ENCODE measurements at regions not wholly inside any gene's neighbourhood (a gene's known extent, or its start where the extent isn't known, plus 50 kb on each side); places are given as distances from the start of the nearest gene placed in this dataset.

GRCh38 chr17:12512694-12513355 is 152.9 kb upstream of the MYOCD start:
- H3K27me3 ChIP-seq (ENCODE audit: control insufficient read depth, insufficient read depth, low read length) = no peaks in the 10 kb centered on the region
- no peaks in the 10 kb centered on the region for H3K4me1 ChIP-seq (ENCODE audit: control insufficient read depth, insufficient read depth, low read length)

GRCh38 chr17:12514596-12514995 is 151.1 kb upstream of the MYOCD start:
- DNase-seq (ENCODE audit: low read depth, low spot score) = no peak
- Histone ChIP-seq H3K27me3 (ENCODE audit: control insufficient read depth, insufficient read depth, low read length) (no peaks in the 10 kb centered on the region), H3K4me3 (ENCODE audit: low read depth in 2 of 2, low read length in 2 of 2) (no peak overlapping the region), H3K27ac (ENCODE audit: low read length) (no peak overlapping the region), H3K4me1 (ENCODE audit: control insufficient read depth, insufficient read depth, low read length) (no peaks in the 10 kb centered on the region), H3K9me3 (ENCODE audit: control insufficient read depth, insufficient read depth, low read depth, low read length) (no peaks in the 10 kb centered on the region), H3K36me3 (ENCODE audit: control insufficient read depth, insufficient read depth, low read length) (no peaks in the 10 kb centered on the region)
- BruUV-seq (replicated peaks) = no TSS peak
- ATAC-seq = no peak
- TF ChIP-seq SIN3A (IDR thresholded peaks at IDR 0.05; ENCODE audit: borderline replicate concordance, insufficient read depth, low read depth, low read length) (no peak), REST (IDR thresholded peaks at IDR 0.05; ENCODE audit: insufficient read depth in 1 of 2, low read depth in 2 of 2, low read length in 1 of 2) (no peak), CTCF (IDR thresholded peaks at IDR 0.05) (no peak)
- CTCF ChIA-PET = no interaction called here
- in situ Hi-C loops (cut with HindIII; ENCODE audit: low pct_unique_long_range_greater_than_20kb, low sequenced_read_pairs) (no loop called here), intact Hi-C loops (cut with micrococcal nuclease; ENCODE audit: unreplicated experiment) (no loop called here)
- POLR2A ChIA-PET = no interaction called here

More at GRCh38 chr17:12512694-12513355, 152.9 kb upstream of the MYOCD start:
- ATAC-seq (no peak), DNase-seq (ENCODE audit: low read depth, low spot score) (no peak)
- Histone ChIP-seq H3K27ac (ENCODE audit: low read length) (no peak overlapping the region), H3K4me3 (ENCODE audit: low read depth in 2 of 2, low read length in 2 of 2) (no peak overlapping the region), H3K9me3 (ENCODE audit: control insufficient read depth, insufficient read depth, low read depth, low read length) (no peaks in the 10 kb centered on the region), H3K36me3 (ENCODE audit: control insufficient read depth, insufficient read depth, low read length) (no peaks in the 10 kb centered on the region)
- BruUV-seq (replicated peaks) = no TSS peak
- in situ Hi-C loops (cut with HindIII; ENCODE audit: low pct_unique_long_range_greater_than_20kb, low sequenced_read_pairs) (no loop called here), intact Hi-C loops (cut with micrococcal nuclease; ENCODE audit: unreplicated experiment) (no loop called here)
- TF ChIP-seq REST (IDR thresholded peaks at IDR 0.05; ENCODE audit: insufficient read depth in 1 of 2, low read depth in 2 of 2, low read length in 1 of 2) (no peak), SIN3A (IDR thresholded peaks at IDR 0.05; ENCODE audit: borderline replicate concordance, insufficient read depth, low read depth, low read length) (no peak)
- POLR2A ChIA-PET = no interaction called here
- CTCF ChIA-PET = no interaction called here
